HuH-7 (cell line): ENCODE measurements at regions not wholly inside any gene's neighbourhood (a gene's known extent, or its start where the extent isn't known, plus 50 kb on each side); places are given as distances from the start of the nearest gene placed in this dataset.

Experiments
- DNase-seq: peaks from one replicate; pipeline ENCODE4 v3.0.0; 2011; ENCODE audit warnings: low spot score

DNA sequence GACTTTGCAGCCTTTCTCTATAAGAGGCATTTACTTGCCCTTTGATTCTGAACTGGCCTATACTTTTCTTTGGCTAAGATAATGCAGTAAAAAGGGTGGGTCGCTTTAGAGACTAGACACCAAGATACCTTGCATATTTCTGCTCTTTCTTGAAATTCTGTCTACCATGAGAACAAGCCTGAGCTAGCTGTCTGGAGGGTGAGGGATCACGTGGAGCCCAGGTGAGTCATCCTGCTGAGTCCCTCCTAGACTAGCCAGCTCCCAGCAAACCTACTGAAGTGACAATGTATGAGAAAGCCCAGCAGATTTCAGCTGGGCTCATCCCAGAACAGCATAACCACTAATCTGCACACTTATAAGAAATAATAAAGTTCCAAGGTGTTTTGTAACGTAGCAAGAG, 408.0 kb upstream of the KAZN start:
- no peak for DNase-seq

DNA sequence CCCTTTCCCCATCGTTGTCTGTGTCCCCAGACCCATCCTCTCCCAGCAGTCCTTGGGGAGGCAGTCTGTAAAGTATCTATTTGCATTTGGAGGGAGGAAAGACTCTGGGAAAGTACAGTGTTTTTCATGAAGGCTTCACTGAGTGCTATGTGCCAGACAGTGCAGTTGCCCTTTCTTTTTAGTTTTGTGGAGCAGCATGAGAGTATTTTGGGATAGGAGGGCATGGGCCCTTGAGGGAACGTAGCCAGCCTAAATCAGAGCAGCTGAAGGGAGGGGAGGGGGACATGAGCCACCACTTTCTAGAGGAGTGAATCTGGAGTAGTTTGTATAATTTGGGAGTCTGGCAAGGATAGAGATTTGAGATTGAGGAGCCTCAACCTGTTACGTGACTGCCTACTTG, 404.0 kb upstream of the KAZN start:
- no peak for DNase-seq

DNA sequence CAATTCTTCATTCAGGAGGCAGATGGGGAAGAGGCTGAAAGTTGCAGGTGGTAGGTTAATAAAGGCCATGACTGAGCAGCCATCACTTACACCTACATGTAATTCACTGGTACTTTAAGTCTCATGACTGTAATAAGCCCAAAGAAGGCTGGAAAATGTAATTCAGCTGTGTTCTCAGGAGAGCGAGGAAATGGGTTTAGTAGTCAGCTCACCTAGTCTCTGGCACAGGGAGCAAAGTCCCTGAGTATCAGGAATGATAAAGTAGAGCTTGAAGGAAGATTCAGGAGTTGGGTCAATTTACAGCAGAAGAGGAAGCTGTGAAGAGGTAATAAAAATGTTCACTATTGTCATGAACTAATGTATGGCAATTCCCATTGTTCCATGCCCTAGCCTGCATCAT, 393.4 kb upstream of the KAZN start:
- no peak for DNase-seq

DNA sequence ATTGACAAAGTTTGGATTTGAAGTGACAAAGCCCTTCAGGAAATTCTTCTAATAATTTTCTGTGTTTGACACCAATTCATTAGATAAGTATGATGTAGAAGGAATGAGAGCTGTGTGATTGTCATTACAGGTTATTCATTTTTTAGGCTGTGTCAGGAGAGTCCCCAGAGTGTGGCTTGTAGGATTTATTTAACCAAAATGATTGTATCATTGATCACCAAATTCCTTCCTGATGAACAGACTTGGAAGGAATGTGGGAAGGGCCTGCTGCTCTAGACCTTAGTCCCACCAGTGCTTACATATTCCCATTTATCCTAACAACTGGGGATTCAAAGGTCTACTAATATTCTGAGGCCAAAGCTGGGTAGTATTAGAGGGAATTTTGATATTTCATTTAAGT, 383.3 kb upstream of the KAZN start:
- DNase-seq: no peak

DNA sequence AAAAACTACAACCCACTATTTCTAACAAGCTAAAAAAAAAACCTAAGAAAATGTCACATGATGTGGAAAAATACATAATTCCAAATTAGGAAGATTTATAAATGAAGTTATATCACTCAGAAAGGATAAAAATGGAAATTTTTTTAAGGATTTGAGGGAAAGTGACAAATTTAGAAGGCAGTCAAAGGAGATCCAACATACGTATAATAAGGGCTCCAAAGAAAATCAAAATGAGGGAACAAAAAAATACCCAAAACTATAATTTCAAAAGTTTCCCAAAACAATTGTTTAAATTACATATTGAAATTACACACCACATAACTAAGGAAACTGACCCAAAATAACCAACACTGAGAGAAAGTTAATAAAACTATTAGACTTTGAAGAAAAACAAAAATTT, 381.1 kb upstream of the KAZN start:
- DNase-seq: no peak

DNA sequence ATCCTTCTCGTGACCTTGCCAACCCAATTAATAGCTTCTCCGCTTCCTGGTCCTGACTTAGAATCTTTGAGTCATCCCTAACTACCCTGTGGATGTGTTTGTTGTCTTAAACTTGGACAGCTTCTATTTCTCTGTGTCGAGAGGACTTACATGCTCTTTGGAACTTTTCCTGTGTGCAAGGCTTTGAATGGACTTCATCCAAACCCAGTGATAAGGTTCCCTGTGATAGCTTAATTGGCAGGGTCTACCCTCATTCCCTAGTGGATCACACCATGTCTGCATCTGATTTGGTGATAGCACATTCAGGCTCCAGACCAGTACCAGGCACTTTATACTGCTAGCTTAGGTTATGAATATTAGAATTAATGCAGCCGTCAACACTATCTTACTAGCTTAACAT, 378.2 kb upstream of the KAZN start:
- DNase-seq: no peak

DNA sequence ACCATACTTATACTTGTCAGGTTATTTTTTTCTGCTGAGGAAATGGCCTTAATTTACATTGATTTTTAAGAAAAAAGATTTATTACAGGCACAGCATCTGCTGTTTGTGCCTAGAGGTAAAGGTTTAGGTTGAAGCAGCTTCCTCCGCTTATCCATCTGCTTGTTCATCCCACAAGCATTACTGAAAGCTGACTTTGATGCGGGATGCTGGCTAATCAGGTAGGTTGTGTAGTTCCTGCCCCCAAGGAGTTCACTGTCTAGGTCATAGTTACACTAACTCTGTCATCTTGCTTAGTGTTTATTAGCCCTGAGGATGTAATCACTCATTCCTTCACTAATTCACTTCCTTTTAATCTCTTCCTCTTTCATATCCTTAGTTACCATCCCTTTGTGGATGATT, 377.7 kb upstream of the KAZN start:
- no peak for DNase-seq

DNA sequence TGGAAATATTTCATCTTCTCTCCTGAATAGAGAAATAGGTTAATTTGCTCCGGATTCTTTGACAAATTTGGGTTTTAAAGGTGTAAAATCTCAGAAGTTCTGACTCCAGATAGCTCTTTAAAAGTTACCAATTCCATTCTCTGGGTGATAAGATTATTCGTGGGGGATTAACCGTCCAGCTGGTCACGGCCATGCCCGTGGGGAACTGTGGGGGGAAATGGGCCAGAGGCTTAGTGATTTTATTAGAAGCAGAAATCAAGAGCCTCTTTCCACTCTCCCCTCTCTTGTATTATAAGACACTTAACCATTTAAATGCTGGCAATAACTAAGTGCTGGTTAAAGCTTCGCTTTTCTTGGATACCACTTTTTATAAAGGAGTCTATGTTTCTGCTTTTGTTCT, 376.4 kb upstream of the KAZN start:
- no peak for DNase-seq

DNA sequence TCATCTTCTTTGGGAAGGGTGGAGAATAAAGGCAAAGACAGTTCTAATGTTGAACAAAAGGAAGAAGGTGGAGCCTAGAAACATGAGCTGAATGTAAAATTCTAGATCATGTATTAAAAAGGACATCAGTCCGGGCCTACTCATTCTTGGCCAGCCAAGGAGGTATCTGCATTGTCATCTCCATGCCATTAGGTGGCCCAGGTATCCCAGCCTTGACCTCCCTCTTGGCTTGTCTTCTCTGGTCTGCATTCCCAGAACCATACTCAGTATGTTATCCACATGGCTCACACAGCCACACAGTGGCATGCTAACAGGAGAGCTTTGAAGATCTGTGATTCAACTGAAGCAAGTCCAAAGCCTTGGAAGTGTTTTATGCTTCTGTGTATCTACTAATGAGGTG, 369.8 kb upstream of the KAZN start:
- no peak for DNase-seq

DNA sequence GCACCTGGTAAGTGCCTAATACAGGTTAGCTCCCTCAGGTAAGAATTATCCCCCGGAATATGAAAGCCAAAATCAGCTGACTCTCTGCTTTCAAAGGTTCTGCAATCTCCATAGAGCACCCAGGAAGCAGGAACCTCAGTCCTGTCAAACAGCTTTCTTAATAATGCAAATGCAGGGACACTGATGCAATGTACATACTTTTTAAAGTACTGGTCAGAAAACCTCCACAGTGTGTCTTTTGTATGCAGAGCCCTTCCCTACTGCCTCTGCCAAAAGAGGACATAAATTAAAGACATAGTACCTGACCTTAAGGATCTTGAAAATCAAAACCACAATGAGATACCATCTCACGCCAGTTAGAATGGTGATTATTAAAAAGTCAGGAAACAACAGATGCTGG, 365.0 kb upstream of the KAZN start:
- no peak for DNase-seq

DNA sequence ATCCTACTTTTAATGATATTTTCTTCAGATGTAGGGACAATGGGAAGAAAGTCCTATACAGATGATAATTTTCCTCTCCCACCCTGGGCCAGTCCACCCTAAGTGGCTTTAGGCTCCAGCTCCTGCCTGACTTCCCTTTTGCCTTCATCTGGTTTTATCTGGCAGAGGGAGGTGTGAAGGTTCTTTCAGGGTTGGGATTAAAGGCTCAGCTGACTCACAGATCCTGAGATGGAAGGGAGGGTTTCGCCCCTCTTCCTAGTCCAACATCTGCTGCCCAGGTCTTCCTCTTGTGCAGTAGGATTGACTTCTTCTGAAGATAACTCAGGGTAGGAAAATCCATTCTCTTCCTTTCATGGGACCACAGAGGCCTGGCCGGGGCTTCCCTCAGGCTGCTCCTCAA, 362.4 kb upstream of the KAZN start:
- DNase-seq: no peak

DNA sequence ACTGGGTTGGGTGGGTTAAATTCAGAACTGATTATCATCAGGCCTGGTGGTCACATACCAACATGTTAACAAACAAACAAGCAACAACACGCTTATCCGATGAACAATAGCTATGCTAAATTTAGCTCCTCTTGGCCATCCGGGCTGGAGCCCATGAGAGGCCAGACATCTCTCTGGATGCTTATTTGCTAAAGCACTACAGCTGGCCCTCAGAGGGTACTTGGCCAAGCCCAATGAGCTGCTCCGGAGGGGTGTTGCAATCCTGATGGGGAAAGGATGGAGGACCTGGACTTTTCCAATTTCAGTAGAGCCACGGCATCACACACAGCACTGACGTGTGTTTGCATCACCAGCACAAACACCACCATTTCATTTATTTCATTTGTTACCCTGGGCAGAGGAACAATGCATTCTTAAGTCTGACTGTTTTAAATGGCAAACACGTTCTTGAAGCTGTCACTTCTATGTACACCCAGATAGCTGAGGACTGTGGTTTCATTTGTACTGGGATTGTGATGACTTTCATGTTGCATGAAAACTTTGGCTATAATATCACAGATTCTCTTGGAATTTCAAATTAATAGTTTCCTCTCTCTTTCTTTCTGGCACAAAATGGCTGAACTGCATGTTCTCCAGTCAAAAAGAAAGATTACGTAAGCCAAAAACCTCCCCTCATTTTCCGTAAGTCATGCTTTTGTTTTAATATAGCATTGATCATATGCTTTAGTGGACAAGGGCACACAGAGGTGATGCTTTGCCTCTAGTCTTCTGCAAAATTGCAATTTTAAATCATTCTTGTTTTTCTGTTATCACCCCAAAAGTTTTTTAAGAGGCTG, 359.8 kb upstream of the KAZN start:
- DNase-seq: no peak

DNA sequence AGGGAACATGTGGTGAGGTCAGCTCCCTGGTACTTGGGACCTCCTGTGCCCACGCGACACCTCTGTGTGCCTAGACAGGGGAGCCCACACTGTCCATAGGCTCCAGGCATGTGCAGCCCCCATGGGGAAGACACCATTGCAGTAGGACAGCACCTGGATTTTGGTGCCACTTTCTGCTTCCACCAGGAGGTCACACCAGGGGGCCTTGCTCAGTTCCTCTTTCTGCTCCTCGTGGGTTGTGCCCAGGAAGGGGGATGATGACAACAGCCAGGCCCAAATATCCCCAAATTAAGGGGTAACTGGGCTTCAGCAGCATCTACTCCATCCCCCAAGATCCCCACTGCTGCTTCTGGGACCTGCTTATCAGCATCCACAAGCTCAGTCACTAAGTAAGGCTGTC, 358.2 kb upstream of the KAZN start:
- no peak for DNase-seq

DNA sequence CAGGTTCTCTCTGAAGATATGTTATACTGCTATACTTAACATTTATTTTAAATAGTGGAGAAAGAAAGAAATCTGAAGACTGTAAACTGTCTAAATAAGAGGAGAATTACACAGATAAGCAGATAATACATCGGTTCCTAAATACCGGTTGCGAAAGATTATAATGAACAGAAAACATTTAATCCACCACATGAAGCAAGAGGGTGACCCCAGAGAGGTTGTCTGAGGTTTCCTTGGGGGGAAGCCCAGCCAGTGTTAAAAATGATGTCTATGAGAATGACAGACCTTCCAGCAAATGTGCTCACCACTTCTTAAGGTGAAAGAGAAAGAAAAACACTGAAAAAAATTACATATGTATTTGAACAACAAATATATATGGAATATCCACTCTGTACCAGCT, 356.4 kb upstream of the KAZN start:
- no peak for DNase-seq

DNA sequence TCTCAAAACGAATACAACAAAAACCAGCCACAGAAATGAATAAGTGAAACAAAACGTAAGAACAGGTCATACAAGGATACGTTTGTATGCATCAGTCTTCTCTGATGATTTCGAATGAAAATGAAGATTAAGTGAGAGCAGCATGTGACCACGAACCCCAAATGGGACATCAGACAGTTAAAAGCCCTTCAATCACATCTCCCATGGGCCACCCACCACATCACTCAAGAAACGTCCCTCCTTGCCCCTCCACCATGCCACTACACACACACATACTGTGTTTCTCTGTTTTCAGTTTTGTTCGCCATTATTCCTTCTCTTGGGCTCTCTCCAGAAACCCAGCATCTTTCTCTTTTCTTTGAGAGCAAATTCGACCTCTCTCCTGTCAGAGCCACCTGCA, 355.6 kb upstream of the KAZN start:
- no peak for DNase-seq

DNA sequence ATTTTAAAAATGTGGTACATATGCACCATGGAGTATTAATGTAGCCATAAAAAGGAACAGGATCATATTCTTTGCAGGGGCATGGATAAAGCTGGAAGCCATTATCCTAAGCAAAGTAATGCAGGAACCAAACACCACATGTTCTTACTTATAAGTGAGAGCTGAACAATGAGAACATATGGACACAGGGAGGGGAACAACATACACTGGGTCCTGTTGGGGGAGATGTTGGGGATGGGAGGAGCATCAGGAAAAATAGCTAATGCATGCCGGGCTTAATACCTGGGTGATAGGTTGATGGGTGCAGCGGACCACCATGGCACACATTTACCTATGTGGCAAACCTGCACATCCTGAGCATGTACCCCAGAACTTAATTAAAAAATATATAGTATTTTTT, 352.5 kb upstream of the KAZN start:
- no peak for DNase-seq

DNA sequence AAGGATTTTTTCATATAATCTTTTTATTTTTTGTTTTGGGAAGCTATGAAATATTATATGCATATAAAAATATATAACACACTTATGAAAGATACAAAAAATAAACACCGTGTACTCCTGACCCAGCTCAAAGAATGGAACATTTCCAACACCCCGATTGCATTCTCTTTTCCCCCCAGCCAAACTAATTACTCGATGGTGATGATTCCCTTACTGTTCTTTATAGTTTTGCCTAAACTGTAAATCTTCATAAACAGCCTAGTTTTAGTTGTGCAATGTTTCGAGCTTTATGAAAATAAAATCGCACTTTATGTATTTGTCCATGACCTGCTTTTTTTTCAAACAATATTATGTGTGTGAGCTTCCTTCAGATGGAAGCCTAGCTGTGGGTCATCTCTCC, 352.0 kb upstream of the KAZN start:
- no peak for DNase-seq

DNA sequence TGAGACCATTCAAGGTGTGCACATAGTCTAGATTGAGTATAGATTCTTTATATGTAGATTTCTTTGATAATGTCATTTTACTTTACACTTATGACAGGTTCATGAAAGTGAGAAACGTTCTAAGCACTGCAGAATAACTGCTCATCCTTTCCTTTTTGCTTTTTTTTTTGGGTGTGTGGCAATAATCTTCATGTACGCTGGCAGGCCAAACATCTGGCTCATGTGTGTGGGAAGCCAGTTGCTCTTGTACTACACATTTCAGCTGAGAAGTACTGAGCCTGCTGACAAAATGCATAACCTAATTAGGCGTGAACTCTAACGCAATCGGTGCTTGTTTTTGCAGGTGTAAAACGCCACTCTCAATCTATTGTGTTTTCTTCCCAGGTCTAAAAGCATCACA, 350.8 kb upstream of the KAZN start:
- DNase-seq: no peak

DNA sequence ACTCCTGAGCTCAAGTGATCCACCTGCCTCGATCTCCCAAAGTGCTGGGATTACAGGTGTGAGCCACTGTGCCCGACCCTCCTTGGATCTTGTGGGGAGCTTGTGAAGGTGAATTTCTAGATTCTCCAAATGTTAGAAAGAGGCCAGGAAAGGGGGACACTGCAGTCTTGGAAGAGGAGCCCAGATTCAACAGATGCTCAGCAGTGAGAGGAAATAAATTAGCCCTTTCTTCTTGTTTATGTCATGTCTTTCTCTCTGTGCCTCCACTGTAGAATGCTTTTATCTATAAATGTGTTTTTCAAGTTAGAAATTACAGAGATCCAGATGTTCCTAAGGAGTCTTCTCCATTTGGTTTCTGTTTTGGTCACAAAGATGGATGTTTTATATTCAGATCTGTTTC, 346.6 kb upstream of the KAZN start:
- no peak for DNase-seq

DNA sequence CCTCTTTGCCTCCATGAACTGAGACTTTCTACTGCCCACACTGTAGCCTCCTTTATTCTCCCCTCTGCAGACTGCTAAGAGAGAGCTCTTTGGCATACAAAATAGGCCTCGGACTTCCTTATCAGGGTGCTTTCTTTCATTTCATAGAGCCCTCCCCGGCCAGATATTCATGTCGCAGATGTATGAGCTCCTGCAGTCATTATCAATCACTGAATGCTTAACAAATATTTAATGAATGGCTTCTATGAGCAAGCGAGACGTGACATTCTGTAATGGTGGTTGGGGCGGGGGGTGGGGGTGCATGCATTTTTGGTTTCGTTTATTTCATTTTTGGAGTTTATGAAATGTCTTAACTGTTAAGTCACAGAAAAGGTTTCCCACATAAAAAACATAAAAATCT, 344.8 kb upstream of the KAZN start:
- no peak for DNase-seq

DNA sequence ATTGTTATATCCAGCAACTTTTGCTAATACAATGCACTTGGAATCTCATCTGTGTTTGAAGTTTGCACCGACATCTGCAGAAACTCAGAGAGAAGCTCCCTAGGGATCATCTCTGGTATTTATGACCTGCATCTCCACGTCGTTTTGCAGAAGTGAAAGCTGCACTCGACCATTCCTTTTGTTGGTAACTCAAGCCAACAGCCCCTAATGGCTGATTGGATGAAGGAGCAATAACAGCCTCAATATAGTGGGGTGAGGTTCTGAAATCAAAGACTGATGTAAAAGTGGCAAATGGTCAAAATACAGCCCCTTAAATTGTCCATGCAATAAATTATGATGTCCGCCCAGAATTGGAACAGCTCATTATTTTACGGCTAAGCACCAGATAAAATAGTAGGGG, 344.2 kb upstream of the KAZN start:
- DNase-seq: no peak

DNA sequence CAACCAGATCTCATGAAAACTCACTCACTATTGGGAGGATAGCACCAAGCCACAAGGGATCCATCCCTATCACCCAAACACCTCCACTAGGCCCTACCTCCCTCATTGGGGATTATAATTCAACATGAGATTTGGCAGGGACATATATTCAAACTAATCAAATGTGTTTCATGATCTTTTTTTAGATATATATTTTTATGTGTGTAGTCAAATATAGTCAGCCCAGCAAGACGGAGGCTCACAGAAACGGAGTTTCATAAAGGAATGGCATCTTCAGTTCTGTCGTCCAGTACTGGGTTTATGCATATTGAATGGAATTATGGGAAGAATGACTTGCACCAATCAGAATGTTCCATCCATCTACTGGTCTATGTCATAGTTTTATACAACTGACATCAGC, 343.3 kb upstream of the KAZN start:
- no peak for DNase-seq

DNA sequence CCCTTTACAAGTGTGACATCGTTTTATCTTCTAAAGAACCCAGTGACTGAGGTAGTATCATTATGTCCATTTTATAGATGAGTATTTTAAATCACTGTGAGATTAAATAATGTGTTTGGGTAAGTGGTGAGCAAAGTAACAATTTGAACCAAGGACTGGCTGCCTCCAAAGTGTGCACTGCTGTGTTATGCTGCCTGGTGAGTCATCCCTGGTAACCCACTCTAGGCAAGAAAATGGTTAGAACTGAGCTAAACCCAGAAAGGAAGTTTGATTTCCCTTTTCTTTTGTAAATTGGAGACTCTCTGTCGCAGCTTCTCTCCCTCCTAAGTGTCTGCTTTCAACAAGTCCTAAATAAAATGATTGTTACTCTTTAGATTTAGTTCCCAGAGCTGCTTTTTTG, 342.8 kb upstream of the KAZN start:
- no peak for DNase-seq

DNA sequence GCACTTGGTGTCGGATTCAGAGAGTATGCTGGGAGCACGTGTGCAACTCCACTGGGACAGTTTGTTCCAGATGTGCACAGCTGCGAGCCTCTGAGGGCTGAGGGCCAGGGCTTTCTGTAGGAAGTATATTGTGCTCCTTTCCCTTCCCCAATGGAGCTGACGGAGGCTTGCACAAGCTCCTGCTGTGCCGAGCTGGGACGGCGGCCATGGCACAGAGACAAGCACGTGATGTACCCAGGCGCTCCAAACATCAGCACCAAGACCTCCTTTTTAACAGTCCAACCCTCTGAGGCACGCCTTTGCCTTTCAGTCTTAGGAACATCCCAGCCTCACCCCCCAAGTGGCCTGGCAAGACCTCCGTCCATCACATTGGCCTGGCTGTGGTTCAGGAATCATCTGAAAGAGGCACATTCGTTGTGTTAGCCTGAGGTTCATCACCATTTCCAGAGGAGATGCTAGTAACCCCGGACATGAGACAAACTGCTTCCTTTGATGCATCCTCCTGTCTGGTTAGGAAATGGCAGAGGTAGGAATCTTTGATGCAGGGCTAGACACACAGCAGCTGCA, 339.2 kb upstream of the KAZN start:
- DNase-seq: no peak
